ENCODE measurements at regions not wholly inside any gene's neighbourhood (a gene's known extent, or its start where the extent isn't known, plus 50 kb on each side); places are given as distances from the start of the nearest gene placed in this dataset.
A peak's percentile ranks its signal among the peaks of the same experiment; 100 is the strongest.
"Not testable (repeated sequence)": the region's sequence is repeated elsewhere in the genome, so short reads cannot be mapped to it uniquely, and the experiment has no call there.

DNA sequence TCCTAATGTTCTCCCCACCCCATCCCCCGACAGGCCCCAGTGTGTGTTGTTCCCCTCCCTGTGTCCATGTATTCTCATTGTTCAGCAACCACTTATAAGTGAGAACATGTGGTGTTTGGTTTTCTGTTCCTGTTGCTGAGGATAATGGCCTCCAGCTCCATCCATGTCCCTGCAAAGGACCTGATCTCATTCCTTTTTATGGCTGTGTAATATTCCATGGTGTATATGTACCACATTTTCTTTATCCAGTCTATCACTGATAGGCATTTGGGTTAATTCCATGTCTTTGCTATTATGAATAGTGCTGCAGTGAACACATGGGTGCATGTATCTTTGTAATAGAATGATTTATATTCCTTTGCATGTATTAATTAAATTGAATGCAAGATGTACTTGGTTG, 104.8 kb upstream of the WIPF3 start:
- DNase-seq (ENCODE audit: low read depth), result not testable (repeated sequence)

DNA sequence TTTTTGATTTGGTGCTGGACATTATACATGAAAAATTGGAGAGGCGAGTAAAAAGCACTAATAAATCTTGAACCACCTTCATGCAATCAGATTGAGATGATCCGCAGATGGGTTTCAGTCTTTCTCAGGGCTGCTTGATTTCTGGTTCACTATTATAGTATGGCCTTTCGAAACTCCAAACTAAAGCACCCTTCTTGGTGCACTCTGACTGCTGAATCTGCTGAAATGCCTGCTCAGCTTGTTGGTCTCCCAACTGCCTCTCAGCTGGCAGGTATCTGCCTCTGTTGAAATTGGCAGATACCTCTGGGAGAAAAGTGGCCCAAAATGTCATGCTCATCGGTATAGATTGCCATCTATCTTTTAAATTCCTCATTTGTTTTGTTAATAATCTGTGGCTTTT, 102.5 kb upstream of the WIPF3 start:
- not testable (repeated sequence) for DNase-seq (ENCODE audit: low read depth)

DNA sequence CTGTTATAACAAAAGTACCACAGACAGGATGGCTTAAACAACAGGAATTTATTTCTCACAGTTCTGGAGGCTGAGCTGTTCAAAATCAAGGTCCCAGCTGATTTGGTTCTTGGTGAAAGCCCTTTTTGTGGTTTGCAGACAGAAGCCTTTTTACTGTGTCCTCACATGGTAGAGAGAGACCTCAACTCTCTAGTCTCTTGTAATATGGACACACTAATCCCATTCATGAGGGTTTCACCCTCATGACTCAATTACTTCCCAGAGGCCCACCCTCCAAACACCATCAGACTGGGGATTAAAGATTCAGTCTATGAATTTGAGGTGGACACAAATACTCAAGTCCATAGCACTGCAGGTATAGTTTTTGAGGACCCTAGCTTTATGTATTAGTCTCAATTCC, 97.3 kb upstream of the WIPF3 start:
- not testable (repeated sequence) for DNase-seq (ENCODE audit: low read depth)

DNA sequence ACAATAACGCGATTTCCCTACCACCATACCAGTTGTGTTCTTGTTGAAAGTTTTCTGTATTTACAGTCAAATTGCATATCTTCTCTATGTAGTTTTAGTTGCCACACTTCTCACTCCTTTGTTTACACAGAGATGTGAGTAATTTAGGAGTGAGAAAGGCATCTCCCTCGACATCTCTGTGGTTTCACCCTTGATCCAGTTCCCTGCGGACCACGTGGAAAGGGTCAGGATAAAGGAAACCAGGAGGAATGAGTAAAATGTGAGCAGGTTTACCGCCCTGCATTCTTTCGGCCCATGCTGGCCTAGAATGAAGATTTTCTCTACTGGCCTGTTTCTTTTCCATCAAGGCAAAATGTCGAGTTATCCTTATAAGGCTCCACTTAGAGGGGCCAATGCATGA, 83.2 kb upstream of the WIPF3 start:
- not testable (repeated sequence) for DNase-seq (ENCODE audit: low read depth)

DNA sequence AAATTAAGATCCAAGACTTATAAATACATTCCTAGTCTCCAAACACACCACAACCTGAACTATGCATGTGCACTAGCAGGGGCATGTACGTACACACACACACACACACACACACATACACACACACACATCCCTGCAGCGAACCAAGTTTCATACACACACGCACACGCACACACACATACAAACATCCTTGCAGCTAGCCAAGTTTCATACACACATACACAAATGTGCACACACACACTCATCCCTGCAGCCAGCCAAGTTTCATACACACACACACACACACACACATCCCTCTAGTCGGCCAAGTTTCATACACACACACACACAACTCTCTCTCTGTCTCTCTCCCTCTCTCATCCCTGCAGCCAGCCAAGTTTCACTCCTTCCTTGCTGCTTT, 82.7 kb upstream of the WIPF3 start:
- DNase-seq (ENCODE audit: low read depth), result no peak

DNA sequence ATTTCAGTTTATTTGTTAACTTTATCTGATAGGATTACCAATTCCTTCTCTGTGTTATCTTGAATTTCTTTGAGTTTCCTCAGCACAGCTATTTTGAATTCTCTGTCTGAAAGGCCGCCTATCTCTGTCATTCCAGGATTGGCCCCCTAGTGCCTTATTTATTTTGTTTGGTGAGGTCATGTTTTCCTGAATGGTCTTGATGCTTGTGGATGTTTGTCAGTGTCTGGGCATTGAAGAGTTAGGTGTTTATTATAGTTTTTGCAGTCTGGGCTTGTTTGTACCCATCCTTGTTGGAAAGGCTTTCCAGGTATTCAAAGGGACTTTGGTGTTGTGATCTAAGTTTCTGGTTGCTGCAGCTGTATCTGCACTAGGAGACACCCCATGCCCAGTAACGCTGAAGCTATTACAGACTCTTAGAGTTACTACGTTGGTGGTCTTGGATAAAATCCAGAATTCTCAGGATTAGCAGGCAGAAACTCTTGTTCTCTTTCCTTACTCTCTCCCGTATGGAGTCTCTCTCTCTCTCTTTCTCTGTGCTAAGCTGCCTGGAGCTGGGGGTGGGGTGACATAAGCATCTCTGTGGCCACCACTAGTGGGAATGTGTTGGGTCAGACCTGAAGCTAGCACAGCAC, 76.7 kb upstream of the WIPF3 start:
- DNase-seq (ENCODE audit: low read depth), result not testable (repeated sequence)

DNA sequence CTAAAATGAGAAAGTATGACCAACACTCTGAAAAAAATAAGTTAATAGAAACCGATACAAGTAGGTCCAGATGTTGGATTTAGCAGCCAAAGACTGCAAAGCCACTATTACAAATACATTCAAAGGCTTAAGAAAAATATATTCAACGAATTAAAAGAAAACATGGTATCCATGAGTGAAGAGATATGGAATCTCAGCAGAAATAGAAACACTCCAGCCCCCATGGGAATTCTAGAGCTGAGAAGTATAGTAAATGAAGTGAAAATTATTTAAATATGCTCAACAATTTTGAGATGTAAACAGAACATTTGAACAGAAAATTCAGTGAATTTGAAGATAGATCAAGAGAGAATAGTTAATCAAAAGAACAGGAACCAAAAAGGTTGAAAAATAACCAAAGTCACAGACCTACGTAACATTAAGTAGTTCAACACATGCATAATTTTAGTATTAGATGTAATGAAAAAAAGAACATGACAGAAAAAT, 72.0 kb upstream of the WIPF3 start:
- DNase-seq (ENCODE audit: low read depth), result no peak

DNA sequence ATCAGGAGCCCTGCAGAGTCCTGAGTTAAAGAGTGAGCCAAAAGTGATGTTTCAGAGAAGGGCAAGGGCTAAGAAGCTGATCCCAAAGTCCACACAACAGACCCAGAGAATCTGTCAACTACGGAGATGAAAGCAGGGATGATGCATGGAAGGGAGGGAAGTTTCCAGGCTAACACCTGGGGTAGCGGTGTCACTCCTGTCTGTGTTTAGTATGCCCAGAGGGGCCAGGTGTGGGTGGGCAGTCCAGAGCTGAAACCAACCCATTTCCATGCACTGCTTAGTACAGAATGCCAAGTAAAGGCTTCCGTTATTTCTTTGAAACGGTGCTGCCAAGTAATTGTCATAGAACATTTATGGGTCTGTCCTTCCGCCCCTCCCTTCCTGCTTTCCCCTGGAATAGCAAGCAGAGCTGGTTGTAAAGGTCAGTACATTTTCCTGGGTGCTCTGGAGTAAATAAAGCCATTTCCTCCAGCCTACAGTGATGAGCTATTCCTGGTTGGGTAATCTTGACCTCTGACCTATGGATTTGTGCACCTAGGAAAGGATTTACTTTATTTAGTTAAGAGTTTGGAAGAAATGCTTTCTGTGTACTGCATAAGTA, 58.6 kb upstream of the WIPF3 start:
- not testable (repeated sequence) for DNase-seq (ENCODE audit: low read depth)

DNA sequence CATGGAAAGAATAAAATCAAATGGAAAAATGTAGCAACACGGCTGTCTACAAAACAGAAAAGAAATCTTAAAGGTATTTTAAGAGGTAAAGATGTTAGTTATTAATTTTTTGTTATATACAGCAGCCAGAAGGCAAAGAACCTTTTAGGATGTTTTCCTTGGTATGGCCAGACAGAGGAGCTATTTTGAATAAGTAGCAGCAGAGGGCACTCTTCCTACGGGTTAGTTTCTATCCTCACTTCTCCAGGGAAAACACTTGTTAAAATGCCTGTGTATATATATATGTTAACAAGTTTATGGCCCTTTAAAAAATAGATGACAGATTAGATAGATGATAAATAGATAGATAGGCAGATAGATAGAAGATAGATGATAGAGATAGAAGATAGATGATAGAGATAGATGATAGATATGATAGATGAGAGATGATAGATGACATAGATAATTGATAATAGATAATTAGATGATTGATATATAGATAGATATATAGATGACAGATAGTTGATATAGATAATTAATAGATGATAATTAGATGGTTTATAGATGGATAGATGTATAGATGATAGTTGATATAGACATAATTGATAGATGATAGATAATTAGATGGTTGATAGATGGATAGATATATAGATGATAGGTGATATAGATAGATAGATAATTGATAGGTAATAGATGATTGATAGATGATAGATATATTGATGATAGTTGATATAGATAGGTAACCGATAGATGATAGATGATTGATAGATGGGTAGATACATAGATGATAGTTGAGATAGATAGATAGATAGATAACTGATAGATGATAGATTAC, 57.8 kb upstream of the WIPF3 start:
- peak; percentile 4 for DNase-seq (ENCODE audit: low read depth)

DNA sequence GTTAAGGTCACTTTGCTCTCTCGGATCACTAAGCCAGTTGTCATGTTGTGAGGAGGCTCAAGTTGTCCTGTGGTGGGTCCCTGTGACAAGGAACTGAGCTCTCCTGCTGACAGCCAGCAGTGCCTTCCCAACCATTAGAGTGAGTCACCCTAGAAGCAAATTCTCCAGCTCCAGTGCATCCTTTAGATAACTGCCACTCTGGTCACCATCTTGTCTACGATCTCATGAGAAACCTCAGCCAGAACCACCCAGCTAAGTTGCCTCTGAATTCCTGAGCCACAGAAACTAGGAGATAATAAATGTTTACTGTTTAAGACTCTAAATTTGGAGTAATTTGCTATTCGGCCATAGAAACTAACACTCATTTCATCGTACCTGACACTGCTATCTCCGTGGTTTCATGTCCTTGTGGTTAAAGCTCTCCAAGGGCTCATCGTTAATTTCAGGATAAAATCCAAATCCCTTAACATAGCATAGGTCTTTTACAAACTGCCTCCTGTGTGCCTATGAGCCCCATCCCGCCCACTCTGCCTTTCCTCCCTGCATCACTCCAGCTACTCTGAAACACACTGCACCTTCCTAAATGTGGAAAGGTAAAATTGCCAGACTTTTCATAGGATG, 56.5 kb upstream of the WIPF3 start:
- peak; percentile 20 for DNase-seq (ENCODE audit: low read depth)

DNA sequence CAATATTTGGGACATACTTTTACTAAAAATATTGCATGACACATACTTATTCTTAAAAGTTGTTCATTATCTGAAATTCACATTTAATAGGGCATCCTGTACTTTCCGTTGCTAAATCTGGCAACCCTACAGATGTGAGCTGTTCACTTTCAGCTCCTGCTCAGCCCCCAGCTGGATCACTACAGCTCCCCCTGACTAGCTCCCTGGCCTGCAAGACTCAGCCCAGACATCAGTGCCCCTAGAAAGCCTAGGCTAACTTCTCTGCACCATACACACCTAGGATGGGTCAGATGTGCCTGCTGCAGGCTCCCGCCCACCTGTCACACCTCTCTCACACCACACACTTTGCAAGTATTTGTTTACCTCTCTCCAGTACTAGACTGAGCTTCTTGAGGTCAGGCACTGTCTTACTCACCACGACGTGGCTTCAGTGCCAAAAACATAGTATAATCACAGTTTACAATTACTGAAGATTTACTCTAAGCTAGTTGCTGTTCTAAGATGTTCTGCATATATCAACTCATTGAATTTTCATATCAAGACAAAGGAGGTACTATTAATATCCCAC, 55.9 kb upstream of the WIPF3 start:
- not testable (repeated sequence) for DNase-seq (ENCODE audit: low read depth)

DNA sequence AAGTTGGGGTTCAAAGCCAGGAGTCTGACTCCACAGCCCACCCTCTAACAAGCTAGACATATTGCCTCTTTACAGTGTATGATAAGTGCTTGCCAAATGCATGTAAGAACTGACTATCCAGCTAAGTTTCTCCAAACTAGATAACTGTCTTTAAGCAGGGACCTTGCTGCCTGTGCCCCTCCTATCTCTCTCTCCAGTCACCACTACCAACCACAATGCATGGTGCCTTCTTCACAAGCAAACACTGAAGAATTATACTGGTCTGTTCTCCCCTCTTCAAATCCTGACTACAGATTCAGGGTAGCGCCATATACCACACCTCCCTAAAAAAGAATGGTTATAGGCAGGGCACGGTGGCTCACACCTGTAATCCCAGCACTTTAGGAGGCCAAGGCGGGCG, 55.3 kb upstream of the WIPF3 start:
- peak; percentile 22 for DNase-seq (ENCODE audit: low read depth)

DNA sequence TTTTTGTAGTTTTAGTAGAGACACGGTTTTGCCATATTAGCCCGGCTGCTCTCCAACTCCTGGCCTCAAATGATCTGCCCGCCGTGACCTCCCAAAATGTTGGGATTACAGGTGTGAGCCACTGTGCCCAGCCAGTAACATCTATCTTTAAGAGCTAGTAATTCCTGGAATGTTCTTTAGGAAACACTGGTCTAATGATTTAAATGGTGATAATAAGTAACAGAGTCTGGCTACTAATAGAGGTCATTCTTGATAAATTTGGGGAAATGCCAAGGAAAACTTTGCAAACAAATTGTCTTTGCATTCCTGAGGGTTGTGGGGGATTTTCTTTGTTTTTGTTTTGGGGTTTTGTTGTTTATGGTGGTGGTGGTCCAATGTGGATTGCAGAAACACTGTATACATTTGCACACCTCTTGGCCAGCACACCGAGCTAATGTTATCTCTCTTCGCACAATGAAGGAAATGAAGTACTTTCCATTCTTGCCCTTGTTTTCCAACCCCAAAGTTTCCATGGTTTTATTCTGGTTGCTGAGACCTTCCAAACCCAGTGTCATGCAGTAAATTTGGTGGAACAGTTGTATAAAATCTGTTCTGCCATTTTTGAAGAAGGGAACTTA, 51.3 kb upstream of the WIPF3 start:
- no peak for DNase-seq (ENCODE audit: low read depth)
